ENCODE measurements at regions not wholly inside any gene's neighbourhood (a gene's known extent, or its start where the extent isn't known, plus 50 kb on each side); places are given as distances from the start of the nearest gene placed in this dataset.

GRCh38 chr15:57784081-57784511, 77.6 kb downstream of the POLR2M start:
- WGBS, 2 experiments (ENCODE audit: extremely low coverage in 1 of 2, insufficient coverage in 1 of 2, insufficient read length in 1 of 2, insufficient replicate concordance in 2 of 2, low coverage in 1 of 2, low lambda C conversion rate in 2 of 2, missing lambda C conversion rate in 1 of 2), result 95% methylated on average over 4 of the region's 4 CpGs; no CpG with 5 or more reads in 1 of the 2 experiments
- TF ChIP-seq POU5F1 (IDR thresholded peaks at IDR 0.05; ENCODE audit: low read depth, low read length) (no peak), CHD1 (IDR thresholded peaks at IDR 0.05; ENCODE audit: low read depth, low read length) (no peak), POLR2AphosphoS5 (IDR thresholded peaks at IDR 0.05; ENCODE audit: low read depth, low read length) (no peak), SUZ12 (IDR thresholded peaks at IDR 0.05; ENCODE audit: low read length) (no peak), KDM5A (IDR thresholded peaks at IDR 0.05; ENCODE audit: low read length) (no peak), EP300 (IDR thresholded peaks at IDR 0.05; ENCODE audit: borderline replicate concordance in 1 of 2, low read depth in 2 of 2, low read length in 2 of 2) (no peak), FOSL1 (IDR thresholded peaks at IDR 0.05; ENCODE audit: insufficient read depth, low read depth, low read length) (no peak)

More at GRCh38 chr15:57784081-57784511, 77.6 kb downstream of the POLR2M start:
- Histone ChIP-seq H2BK5ac (ENCODE audit: low read depth, low read length) (no peak overlapping the region), H2BK120ac (replicated peaks; ENCODE audit: low read depth, low read length) (no peak overlapping the region), H3K14ac (ENCODE audit: insufficient read length) (no peak overlapping the region), H4K91ac (replicated peaks; ENCODE audit: insufficient read length, low read length) (no peak overlapping the region), H2BK15ac (ENCODE audit: low read length) (no peak overlapping the region), H2BK20ac (ENCODE audit: low read length) (no peak overlapping the region), H3K18ac (ENCODE audit: extremely low read depth, low read length) (no peak overlapping the region), H2BK12ac (ENCODE audit: low read depth, low read length) (no peak overlapping the region), H3K9me3 (ENCODE audit: insufficient read depth in 2 of 2, low read depth in 1 of 2, low read length in 1 of 2) (no peaks in the 10 kb centered on the region), H2AFZ (ENCODE audit: low read length) (no peak overlapping the region), H3K36me3 (ENCODE audit: control insufficient read depth in 2 of 4, insufficient read depth in 4 of 4, low read length in 3 of 4) (no peaks in the 10 kb centered on the region), H4K20me1 (replicated peaks in 1 of 2; ENCODE audit: control insufficient read depth in 1 of 2, insufficient read depth in 2 of 2, low read length in 2 of 2) (no peaks in the 10 kb centered on the region), H3K23me2 (ENCODE audit: low read depth, low read length) (no peaks in the 10 kb centered on the region; the same call in 1 of the 2 replicates), H3K4me2 (ENCODE audit: insufficient read depth in 1 of 2, low read depth in 2 of 2, low read length in 2 of 2) (no peak overlapping the region), H3K79me1 (ENCODE audit: low read depth, low read length) (no peaks in the 10 kb centered on the region), H3K56ac (replicated peaks; ENCODE audit: insufficient read length, low read depth, low read length) (no peak overlapping the region), H2AK5ac (ENCODE audit: low read depth, low read length) (no peak overlapping the region), H3K9ac (replicated peaks in 1 of 4; ENCODE audit: extremely low read depth in 1 of 4, low read depth in 3 of 4, low read length in 3 of 4) (no peak overlapping the region), H3K27ac (ENCODE audit: low read depth, low read length) (no peak overlapping the region), H4K5ac (ENCODE audit: insufficient read length, low read depth, low read length) (no peak overlapping the region), H3K4me3 (ENCODE audit: extremely low read depth in 1 of 4, insufficient read depth in 2 of 4, low read depth in 3 of 4, low read length in 4 of 4) (no peak overlapping the region), H3K79me2 (ENCODE audit: control insufficient read depth in 1 of 2, insufficient read depth in 2 of 2, low read length in 2 of 2) (no peaks in the 10 kb centered on the region), H3K4me1 (replicated peaks in 1 of 4; ENCODE audit: control insufficient read depth in 3 of 4, insufficient read depth in 4 of 4, low read length in 3 of 4) (no peaks in the 10 kb centered on the region), H4K8ac (ENCODE audit: extremely low read depth, insufficient read depth, low read length) (no peak overlapping the region), H3K4ac (replicated peaks; ENCODE audit: insufficient read length, low read depth, low read length) (no peak overlapping the region), H3K23ac (ENCODE audit: insufficient read length) (no peak overlapping the region), H3K27me3 (replicated peaks in 1 of 4; ENCODE audit: control insufficient read depth in 3 of 4, extremely low read depth in 1 of 4, insufficient read depth in 3 of 4, low read length in 3 of 4) (no peaks in the 10 kb centered on the region)
- CTCF ChIA-PET (ENCODE audit: partially characterized antibody), result interaction anchor here (1.0 to 2.1 kb wide), 3 partner anchors 13 to 77 kb away, joined by 3 to 6 read pairs (median 4); no protein-coding TSS in a partner anchor
- DNase-seq (ENCODE audit: low read depth in 1 of 2, low spot score in 2 of 2), result no peak
- POLR2A ChIA-PET (ENCODE audit: partially characterized antibody), result no interaction called here
- FAIRE-seq, result no peak

Measured in H1 (cell line).